Kidney (tissue), 13 donors: ENCODE measurements at regions not wholly inside any gene's neighbourhood (a gene's known extent, or its start where the extent isn't known, plus 50 kb on each side); places are given as distances from the start of the nearest gene placed in this dataset.

Experiments
- DNase-seq, 5 donors: peaks; one replicate each; pipeline ENCODE4 v3.0.0-alpha.2; 2013 to 2020
- FAIRE-seq: peaks from 2 replicates; lab custom pipeline; 2012; peaks lifted over from hg19 to GRCh38; lab: Jason Lieb, UNC
- H3K27ac ChIP-seq, 2 donors: one replicate each; pipeline ENCODE4 v1.7.0; 2013; ENCODE audit warnings: low read depth in 2 of 2, low read length in 2 of 2, inconsistent platforms in 1 of 2
- H3K27me3 ChIP-seq: one replicate; pipeline ENCODE4 v1.7.1; 2013; ENCODE audit warnings: low read length, inconsistent platforms; ENCODE audit not compliant: control insufficient read depth, insufficient read depth
- H3K36me3 ChIP-seq, 3 donors: one replicate each; pipeline versions ENCODE4 v1.7.0 to v1.7.1; 2013; ENCODE audit warnings: low read length in 3 of 3, control low read depth in 1 of 3, inconsistent platforms in 1 of 3; ENCODE audit not compliant: insufficient read depth in 3 of 3, control insufficient read depth in 2 of 3
- H3K4me1 ChIP-seq, 3 donors: one replicate each; pipeline versions ENCODE4 v1.7.0 to v1.7.1; 2013; ENCODE audit warnings: low read length in 3 of 3, inconsistent platforms in 1 of 3, low read depth in 1 of 3; ENCODE audit not compliant: control insufficient read depth in 2 of 3, insufficient read depth in 2 of 3
- H3K4me3 ChIP-seq, 3 donors: one replicate each; pipeline versions ENCODE4 v1.7.0 to v1.8.1; 2013; ENCODE audit warnings: low read length in 3 of 3, control low read depth in 1 of 3, inconsistent platforms in 1 of 3
- H3K9ac ChIP-seq, 3 donors: one replicate each; pipeline versions ENCODE4 v1.7.0 to v1.7.1; 2013; ENCODE audit warnings: low read length in 3 of 3, control low read depth in 1 of 3, inconsistent platforms in 1 of 3
- H3K9me3 ChIP-seq, 3 donors: one replicate each; pipeline versions ENCODE4 v1.7.0 to v1.7.1; 2013; ENCODE audit warnings: low read length in 3 of 3, control low read depth in 1 of 3, inconsistent platforms in 1 of 3; ENCODE audit not compliant: control insufficient read depth in 2 of 3, insufficient read depth in 1 of 3
- intact Hi-C: fragments of 100-400 bp; cut with DNase I; formaldehyde crosslinking; loops from one replicate; pipeline ENCODE4 v1.11.1; 2022
- TF ChIP-seq, protein P1 (sequence below): IDR thresholded peaks from 3 replicates; pipeline ENCODE4 v1.5.1; 2012; ENCODE audit warnings: mild to moderate bottlenecking, moderate library complexity, borderline replicate concordance; ENCODE audit not compliant: insufficient read depth; ENCODE audit errors: extremely low read depth
- donor health status: control.
- donor health status: control.
- donor health status: control.
- donor health status: control.
- donor health status: control.
- donor health status: DM: yes; HTN: yes; CAD: no.
- donor health status: Normal renal cell carcinoma (clear cell type).

DNA sequence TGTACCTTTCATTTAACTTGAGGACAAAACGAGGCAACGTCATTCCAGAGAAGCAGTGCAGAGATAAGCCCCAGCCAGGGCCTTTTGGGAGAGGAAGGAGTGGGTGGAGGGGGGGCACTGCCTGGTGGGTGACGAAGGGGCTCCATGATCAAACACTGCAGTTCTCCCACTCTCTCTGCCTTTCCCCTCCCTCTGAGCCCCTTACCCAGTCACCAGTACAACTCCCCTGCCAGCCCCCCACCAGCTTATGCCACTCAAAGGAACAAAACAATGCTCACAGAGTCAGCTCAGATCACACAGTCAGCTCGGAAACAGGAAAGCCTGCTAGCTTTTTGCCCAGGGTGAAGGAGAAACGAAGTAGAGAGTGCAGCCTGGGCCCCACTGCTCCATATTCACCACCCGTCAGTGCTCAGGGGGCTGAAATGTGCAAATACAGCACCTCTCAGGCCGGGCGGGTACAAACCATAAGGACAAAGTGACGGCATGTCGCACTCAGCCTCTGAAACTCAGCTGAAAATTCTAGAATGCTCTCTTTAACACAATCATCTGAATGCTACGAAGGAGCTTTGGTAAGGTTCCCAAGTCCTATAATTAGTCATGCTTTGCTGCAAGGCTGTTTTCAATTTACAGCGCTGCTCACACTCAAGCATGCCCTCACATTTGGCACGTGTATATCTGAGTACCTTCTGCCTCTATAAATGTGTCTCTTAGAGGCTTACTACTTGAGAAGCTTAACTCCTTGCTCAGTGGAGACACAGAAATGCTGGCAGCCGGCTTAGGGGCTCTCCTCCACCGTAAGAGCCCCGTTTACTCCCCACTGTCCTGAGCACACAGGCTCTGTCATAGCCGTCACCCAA lies 65.8 kb upstream of the RAB4A start:
- no peak overlapping the region for H3K4me3 ChIP-seq
- H3K27ac ChIP-seq = peak overlapping the region in 1 of 2 donors; percentile 28
- no peaks in the 10 kb centered on the region for H3K36me3 ChIP-seq
- DNase-seq (peak in 3 of 5 donors; percentile 36 to 73 (median 57)), FAIRE-seq (no peak)
- H3K27me3 ChIP-seq = no peaks in the 10 kb centered on the region
- TF ChIP-seq, protein P1, sequence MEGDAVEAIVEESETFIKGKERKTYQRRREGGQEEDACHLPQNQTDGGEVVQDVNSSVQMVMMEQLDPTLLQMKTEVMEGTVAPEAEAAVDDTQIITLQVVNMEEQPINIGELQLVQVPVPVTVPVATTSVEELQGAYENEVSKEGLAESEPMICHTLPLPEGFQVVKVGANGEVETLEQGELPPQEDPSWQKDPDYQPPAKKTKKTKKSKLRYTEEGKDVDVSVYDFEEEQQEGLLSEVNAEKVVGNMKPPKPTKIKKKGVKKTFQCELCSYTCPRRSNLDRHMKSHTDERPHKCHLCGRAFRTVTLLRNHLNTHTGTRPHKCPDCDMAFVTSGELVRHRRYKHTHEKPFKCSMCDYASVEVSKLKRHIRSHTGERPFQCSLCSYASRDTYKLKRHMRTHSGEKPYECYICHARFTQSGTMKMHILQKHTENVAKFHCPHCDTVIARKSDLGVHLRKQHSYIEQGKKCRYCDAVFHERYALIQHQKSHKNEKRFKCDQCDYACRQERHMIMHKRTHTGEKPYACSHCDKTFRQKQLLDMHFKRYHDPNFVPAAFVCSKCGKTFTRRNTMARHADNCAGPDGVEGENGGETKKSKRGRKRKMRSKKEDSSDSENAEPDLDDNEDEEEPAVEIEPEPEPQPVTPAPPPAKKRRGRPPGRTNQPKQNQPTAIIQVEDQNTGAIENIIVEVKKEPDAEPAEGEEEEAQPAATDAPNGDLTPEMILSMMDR = no peak
- peaks cover 4 to 10% (median 9%) of the 10 kb centered on the region in 3 donors for H3K4me1 ChIP-seq
- no peak overlapping the region for H3K9ac ChIP-seq
- H3K9me3 ChIP-seq = no peaks in the 10 kb centered on the region
- intact Hi-C loops = no loop called here

DNA sequence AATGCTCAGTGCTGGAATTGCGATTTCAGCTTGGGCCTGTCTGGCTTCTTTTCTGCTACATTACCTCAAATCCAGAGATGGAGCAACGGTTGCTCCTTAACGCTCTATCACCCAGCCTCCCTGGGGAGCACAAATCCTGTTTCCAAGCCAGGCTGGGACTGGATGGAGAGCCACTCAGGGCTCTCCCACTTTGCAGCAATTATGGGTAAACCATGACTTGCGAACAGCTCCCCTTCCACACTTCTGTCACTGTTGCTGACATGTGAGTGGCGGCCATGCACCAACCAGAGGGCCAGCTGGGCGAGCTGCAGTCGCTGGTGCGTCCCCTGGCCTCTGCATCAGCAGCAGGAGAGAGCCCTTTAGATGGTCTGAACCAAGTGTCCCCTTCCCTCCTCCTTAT lies 65.1 kb upstream of the RAB4A start:
- FAIRE-seq = no peak
- no peak overlapping the region for H3K4me3 ChIP-seq
- DNase-seq = no peak
- peaks cover 4 to 9% (median 7%) of the 10 kb centered on the region in 3 donors for H3K4me1 ChIP-seq
- TF ChIP-seq, protein P1 = no peak
- H3K27ac ChIP-seq = no peak overlapping the region
- no peaks in the 10 kb centered on the region for H3K9me3 ChIP-seq
- H3K36me3 ChIP-seq = no peaks in the 10 kb centered on the region
- intact Hi-C loops = no loop called here
- H3K27me3 ChIP-seq = no peaks in the 10 kb centered on the region
- H3K9ac ChIP-seq = no peak overlapping the region

DNA sequence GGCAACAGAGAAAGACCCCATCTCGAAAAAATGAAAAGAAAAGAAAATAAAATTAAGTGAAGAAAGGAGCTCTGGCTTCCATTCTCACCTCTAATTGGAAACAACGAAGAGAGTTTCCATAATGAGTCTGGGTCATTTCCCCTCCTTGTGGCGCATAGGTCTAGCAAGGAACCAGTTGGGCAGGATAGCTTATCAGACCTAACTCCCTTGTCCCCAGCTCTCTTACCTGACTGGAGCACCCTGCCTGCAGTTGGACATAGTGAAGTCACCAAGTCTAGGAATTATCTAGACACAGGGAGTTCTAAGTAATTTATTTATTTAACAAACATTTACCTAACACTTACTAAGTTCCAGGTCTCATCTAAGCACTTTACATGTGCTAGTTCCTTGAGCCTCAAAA lies 63.0 kb upstream of the RAB4A start:
- TF ChIP-seq, protein P1 = no peak
- Histone ChIP-seq H3K27ac (no peak overlapping the region), H3K9ac (no peak overlapping the region), H3K4me3 (no peak overlapping the region), H3K36me3 (no peaks in the 10 kb centered on the region), H3K9me3 (no peaks in the 10 kb centered on the region), H3K27me3 (no peaks in the 10 kb centered on the region), H3K4me1 (peaks cover 4 to 9% (median 7%) of the 10 kb centered on the region in 3 donors)
- no peak for FAIRE-seq
- DNase-seq = no peak
- intact Hi-C loops = no loop called here
